BJ (cell line): ENCODE measurements at regions not wholly inside any gene's neighbourhood (a gene's known extent, or its start where the extent isn't known, plus 50 kb on each side); places are given as distances from the start of the nearest gene placed in this dataset.
"Not testable (repeated sequence)": the region's sequence is repeated elsewhere in the genome, so short reads cannot be mapped to it uniquely, and the experiment has no call there.

Experiments
- CTCF ChIA-PET: fragments of 350-600 bp; formaldehyde crosslinking; extraction: SDS; loops from one replicate; lab custom pipeline; 2021; ENCODE audit warnings: antibody characterized with exemption, inconsistent platforms; lab: Yijun Ruan, JAX
- POLR2A ChIA-PET: fragments of 300-600 bp; sonication (Branson Sonifier 250); formaldehyde crosslinking; extraction: SDS; loops from one replicate; lab custom pipeline; 2021; ENCODE audit warnings: antibody characterized with exemption; lab: Charles Lee
- DNase-seq: peaks from one replicate; pipeline ENCODE4 v3.0.0-alpha.2; 2011; ENCODE audit warnings: low read depth
- H3K27me3 ChIP-seq: 2 replicates; pipeline ENCODE4 v1.6.0; 2011; ENCODE audit warnings: low read length; ENCODE audit not compliant: control insufficient read depth, insufficient read depth
- H3K36me3 ChIP-seq: 2 replicates; pipeline ENCODE4 v1.5.1; 2011; ENCODE audit warnings: low read length; ENCODE audit not compliant: control insufficient read depth, insufficient read depth
- H3K4me3 ChIP-seq: 2 replicates; pipeline ENCODE4 v1.5.1; 2011; ENCODE audit warnings: low read depth, mild to moderate bottlenecking, control low read depth, low read length
- TF ChIP-seq, protein P1 (sequence below): IDR thresholded peaks from 2 replicates; pipeline ENCODE4 v1.5.1; 2011; ENCODE audit warnings: low read depth, mild to moderate bottlenecking, control low read depth, inconsistent platforms, low read length, moderate library complexity; ENCODE audit not compliant: insufficient read depth

- H3K4me3 ChIP-seq, result no peak overlapping the region
- H3K36me3 ChIP-seq, result no peaks in the 10 kb centered on the region
- POLR2A ChIA-PET, result interaction anchor here (0.6 kb wide), 1 partner anchor 10 kb away, joined by 6 read pairs; no protein-coding TSS in a partner anchor
- no peaks in the 10 kb centered on the region for H3K27me3 ChIP-seq
- TF ChIP-seq, protein P1, sequence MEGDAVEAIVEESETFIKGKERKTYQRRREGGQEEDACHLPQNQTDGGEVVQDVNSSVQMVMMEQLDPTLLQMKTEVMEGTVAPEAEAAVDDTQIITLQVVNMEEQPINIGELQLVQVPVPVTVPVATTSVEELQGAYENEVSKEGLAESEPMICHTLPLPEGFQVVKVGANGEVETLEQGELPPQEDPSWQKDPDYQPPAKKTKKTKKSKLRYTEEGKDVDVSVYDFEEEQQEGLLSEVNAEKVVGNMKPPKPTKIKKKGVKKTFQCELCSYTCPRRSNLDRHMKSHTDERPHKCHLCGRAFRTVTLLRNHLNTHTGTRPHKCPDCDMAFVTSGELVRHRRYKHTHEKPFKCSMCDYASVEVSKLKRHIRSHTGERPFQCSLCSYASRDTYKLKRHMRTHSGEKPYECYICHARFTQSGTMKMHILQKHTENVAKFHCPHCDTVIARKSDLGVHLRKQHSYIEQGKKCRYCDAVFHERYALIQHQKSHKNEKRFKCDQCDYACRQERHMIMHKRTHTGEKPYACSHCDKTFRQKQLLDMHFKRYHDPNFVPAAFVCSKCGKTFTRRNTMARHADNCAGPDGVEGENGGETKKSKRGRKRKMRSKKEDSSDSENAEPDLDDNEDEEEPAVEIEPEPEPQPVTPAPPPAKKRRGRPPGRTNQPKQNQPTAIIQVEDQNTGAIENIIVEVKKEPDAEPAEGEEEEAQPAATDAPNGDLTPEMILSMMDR, result no peak
- DNase-seq, result no peak
- CTCF ChIA-PET, result no interaction called here
Observed at GRCh38 chr10:33056828-33057596, 99.0 kb upstream of the ITGB1 start.

- Histone ChIP-seq H3K27me3 (no peaks in the 10 kb centered on the region), H3K4me3 (no peak overlapping the region), H3K36me3 (no peaks in the 10 kb centered on the region)
- POLR2A ChIA-PET, result no interaction called here
- no peak for DNase-seq
- CTCF ChIA-PET, result interaction anchor here (0.8 kb wide), 1 partner anchor 11 kb away, joined by 3 read pairs; no protein-coding TSS in a partner anchor
- TF ChIP-seq, protein P1, result no peak
Observed at GRCh38 chr10:33055625-33056024, 97.6 kb upstream of the ITGB1 start.

GRCh38 chr10:33052915-33053810 lies 95.1 kb upstream of the ITGB1 start:
- Histone ChIP-seq H3K36me3 (no peaks in the 10 kb centered on the region), H3K27me3 (no peaks in the 10 kb centered on the region), H3K4me3 (no peak overlapping the region)
- POLR2A ChIA-PET, result interaction anchor here (0.6 kb wide), 1 partner anchor 47 kb away, joined by 3 read pairs; no protein-coding TSS in a partner anchor
- CTCF ChIA-PET, result interaction anchor here (1.0 to 1.1 kb wide), 2 partner anchors 14 kb away, joined by 3 to 4 read pairs; no protein-coding TSS in a partner anchor
- no peak for DNase-seq
- TF ChIP-seq, protein P1, result no peak

- TF ChIP-seq, protein P1, result no peak
- Histone ChIP-seq H3K36me3 (no peaks in the 10 kb centered on the region), H3K27me3 (no peaks in the 10 kb centered on the region), H3K4me3 (no peak overlapping the region)
- ChIA-PET CTCF (no interaction called here), POLR2A (no interaction called here)
- no peak for DNase-seq
Observed at GRCh38 chr10:33052263-33052875, 94.3 kb upstream of the ITGB1 start.

GRCh38 chr10:33049963-33050920 lies 92.2 kb upstream of the ITGB1 start:
- H3K27me3 ChIP-seq, POLR2A ChIA-PET: not testable (repeated sequence)
- CTCF ChIA-PET, result interaction anchor here (0.8 to 1.2 kb wide), 2 partner anchors 34 to 39 kb away, joined by 3 read pairs; no protein-coding TSS in a partner anchor

More at GRCh38 chr10:33049963-33050920, 92.2 kb upstream of the ITGB1 start:
- H3K36me3 ChIP-seq, DNase-seq, H3K4me3 ChIP-seq: not testable (repeated sequence)
